HG02885 (cell line): ENCODE measurements at regions not wholly inside any gene's neighbourhood (a gene's known extent, or its start where the extent isn't known, plus 50 kb on each side); places are given as distances from the start of the nearest gene placed in this dataset.
A peak's percentile ranks its signal among the peaks of the same experiment; 100 is the strongest.
"Not testable (repeated sequence)": the region's sequence is repeated elsewhere in the genome, so short reads cannot be mapped to it uniquely, and the experiment has no call there.

ENCODE experiments used
- ATAC-seq: cut with Tn5 transposase; IDR thresholded peaks from one replicate; pipeline ENCODE4 v1.9.1; 2021; ENCODE audit warnings: mild to moderate bottlenecking; ENCODE audit not compliant: unreplicated experiment, poor library complexity

- peak; percentile 89 for ATAC-seq
Measured at GRCh38 chr1:120544434-120544833, 129.6 kb downstream of the NBPF8 start.

GRCh38 chr1:120550335-120550734 is 135.5 kb downstream of the NBPF8 start:
- not testable (repeated sequence) for ATAC-seq

DNA sequence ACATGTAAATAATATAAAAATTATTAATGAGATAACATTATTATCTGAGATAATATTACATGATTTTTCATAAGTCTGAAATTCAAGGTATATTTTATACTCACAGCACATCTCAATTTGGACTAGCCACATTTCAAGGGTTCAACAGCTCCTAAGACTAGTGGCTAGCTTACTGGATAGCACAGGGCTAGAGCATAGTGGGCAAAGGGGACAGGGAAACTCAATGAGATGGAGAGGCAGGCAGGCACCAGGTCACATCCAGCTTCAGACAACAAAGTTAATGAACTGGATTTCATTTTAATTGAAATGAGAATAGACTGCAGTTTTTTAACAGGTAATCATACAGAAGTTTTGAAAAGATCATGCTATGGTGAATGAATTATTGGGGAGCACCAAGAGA is 137.4 kb downstream of the NBPF8 start:
- not testable (repeated sequence) for ATAC-seq

GRCh38 chr1:120557605-120558302 is 142.9 kb downstream of the NBPF8 start:
- ATAC-seq = not testable (repeated sequence)

DNA sequence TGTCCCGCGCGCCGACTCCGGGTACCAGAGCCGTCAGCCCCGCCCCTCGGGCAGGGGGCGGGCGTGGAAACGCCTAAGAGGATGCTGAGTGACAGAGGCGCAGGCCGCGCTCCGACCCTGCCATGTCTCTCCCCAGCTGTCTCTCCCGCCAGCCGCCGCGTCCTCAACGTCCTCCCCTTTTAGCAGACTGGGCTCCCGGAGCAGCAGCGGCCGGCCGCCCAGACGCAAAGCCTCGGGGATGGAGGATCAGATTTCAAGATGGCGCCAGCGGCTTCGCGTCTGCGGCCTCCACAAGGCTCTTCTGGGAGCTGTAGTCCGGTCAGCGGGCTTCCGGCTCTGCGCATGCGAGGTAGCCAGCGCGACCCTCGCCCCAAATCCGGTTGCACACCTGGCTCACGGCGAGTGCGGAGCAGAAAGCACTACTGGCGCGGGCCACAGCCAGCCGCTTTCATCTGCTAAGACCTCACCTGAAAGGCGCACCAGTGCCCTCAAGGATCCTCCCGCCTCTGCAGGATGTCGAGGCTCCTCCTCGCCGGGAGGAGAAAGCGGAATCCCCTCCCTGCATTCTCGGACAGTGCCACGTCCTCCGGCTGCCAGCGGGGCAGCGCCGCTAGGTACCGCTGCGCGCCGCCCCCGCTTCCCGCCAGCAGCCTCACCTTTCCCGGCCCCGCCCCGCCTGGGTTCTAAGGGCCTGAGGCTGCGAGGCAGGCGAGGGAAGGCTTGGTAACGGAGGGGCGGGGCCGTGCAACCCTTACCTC is 143.6 kb downstream of the NBPF8 start:
- peak; percentile 87 for ATAC-seq

DNA sequence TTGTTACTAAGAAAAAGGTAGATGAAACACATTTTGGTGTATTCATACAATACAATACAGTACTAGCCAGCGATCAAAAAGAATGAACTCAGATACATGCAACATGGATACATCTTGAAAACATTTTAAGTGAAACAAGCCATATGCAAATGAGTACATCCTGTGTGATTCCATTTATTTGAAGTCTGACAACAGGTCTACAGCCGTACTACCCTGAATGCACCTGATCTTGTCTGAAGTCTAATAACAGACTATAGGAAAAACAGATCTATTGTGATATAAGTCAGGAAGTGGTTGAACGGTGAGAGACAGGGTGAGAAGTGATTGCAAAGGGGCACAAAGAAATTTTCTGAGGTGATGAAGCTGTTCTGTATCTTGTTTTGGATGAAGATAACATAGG is 146.9 kb downstream of the NBPF8 start:
- not testable (repeated sequence) for ATAC-seq

GRCh38 chr1:120565396-120565795 is 150.6 kb downstream of the NBPF8 start:
- not testable (repeated sequence) for ATAC-seq

DNA sequence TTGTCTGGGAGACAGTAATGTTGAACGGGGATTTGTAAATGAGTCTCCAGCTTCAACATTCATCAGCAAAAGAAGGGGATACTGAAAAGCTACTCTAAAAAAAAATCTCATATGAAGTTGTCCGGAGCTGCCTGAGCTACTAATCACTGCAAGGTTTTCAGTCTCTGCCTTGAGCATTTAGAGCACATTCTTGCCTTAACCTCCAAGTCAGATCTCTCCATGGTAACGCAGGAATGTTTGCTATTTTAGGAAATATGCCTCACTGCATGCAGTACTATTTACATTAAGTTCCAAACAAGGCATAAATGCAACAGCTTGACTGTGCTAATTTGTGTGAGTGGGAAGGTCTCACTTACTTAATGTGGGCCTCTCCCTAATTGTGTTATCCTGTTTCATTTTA is 152.8 kb downstream of the NBPF8 start:
- not testable (repeated sequence) for ATAC-seq

DNA sequence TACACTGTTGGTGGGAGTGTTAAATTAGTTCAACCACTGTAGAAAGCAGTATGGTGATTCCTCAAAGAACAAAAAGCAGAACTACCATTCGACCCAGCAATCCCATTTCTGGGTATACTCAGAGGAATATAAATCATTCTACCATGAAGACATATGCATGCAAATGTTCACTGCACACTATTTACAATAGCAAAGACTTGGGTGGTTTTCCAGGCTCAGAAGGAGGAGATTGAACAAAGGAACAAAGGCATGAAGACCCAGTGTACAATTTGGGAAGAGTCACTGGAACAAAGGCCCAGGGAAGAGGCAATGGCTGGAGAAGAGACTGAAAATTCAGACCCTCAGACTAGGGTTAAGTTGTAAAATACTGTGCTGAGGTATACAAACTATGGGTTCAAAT is 148.5 kb upstream of the NBPF26 start:
- not testable (repeated sequence) for ATAC-seq

DNA sequence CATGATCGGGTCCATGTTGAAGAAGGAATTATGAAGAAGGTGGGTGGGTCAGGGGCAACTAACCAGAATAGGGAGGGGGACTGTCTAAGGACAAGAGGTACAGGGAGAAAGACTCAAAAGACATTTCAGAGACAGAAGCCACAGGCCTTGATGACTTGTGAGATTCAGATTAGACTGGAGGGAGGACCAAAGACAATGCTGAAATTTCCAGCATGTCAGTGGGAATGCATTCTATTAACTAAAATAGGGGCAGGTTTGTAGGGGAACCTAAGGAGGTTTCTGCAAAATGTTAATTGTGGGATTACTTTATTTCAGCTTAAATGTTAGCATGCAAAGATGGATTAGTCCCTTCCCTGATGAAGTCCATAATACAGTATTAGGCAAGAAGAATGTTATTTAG is 141.6 kb upstream of the NBPF26 start:
- not testable (repeated sequence) for ATAC-seq

DNA sequence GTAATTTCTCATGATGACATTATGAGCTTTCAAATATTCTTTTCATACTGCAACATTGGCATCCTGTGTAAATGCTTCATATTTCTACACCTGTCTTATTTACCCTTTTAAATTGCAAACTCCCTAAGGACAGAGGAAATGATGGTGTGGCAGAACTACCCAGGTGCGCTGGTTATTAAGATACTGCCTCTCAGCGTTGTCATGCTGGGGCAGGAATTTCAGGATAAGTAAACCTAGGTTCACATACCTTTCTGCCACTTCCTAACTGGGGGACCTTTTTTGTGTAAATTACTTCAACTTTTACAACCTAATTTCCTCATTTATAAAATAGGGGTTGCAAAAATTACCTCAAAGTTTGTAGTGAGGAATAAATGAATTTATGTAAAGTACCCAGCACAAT is 137.7 kb upstream of the NBPF26 start:
- ATAC-seq = not testable (repeated sequence)

- not testable (repeated sequence) for ATAC-seq
Measured at GRCh38 chr1:120588811-120589210, 134.9 kb upstream of the NBPF26 start.

- not testable (repeated sequence) for ATAC-seq
Measured at GRCh38 chr1:120591774-120592173, 132.0 kb upstream of the NBPF26 start.

DNA sequence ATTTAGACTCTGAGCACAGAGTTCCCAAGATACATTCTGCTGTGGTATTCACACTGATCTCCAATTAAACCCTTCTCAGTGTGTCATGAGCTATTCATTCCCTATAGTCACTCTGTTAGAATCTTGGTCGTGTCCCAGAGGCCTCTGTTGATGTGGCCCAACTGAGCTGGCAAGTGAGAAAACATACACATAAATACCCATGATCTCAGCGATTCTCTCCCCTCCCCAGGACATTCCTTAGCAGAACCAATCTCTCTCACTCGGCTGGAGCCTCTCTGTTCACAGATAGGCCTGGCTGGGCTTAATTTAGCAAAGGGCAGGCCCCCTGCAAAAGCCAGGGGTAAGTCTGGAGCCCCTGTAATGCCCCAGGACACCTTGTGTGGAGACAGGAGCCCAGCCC is 130.8 kb upstream of the NBPF26 start:
- not testable (repeated sequence) for ATAC-seq

- not testable (repeated sequence) for ATAC-seq
Measured at GRCh38 chr1:120593648-120594047, 130.1 kb upstream of the NBPF26 start.

DNA sequence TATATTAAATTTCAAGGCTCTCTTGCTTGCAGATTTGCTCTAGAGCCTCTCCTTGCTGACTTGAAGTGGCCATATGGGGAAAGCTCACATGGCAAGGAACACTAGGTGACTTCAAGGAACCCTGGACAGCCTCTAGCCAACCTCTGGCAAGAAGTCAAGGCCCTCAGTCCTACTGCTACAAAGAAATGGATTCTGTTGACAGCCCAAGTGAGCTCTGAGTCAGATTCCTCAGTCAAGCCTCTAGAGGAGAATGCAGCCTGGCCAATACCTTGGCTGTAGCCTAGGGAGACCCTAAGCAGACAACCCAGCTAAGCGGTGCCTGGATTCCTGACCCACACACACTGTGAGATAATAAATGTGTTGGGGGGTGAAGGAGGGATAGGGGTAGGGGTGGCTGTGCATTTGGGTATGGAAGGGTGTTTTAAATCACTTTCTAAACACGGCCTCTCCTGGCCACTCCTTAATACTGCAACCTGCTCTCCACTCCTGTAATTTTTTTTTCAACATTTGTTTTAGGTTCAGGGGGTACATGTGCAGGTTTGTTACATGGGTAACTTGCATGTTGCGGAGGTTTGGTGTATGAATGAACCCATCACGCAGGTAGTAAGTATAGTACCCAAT is 125.3 kb upstream of the NBPF26 start:
- ATAC-seq = not testable (repeated sequence)

DNA sequence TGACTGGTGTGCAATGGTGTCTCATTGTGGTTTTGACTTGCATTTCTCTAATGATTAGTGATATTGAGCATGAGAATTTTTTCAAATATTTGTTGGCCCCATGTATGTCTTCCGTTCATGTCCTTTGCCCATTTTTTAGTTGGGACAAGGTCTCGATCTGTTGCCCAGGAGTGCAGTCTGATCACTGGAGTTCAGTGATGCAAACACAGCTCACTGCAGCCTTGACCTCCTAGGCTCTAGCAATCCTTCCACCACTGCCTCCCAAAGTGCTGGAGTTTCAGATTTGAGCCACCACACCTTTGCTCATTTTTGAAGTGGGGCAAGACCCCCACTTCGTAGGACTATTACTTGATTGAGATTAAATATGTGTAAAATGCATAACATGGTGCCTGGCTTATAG is 124.2 kb upstream of the NBPF26 start:
- ATAC-seq = not testable (repeated sequence)

DNA sequence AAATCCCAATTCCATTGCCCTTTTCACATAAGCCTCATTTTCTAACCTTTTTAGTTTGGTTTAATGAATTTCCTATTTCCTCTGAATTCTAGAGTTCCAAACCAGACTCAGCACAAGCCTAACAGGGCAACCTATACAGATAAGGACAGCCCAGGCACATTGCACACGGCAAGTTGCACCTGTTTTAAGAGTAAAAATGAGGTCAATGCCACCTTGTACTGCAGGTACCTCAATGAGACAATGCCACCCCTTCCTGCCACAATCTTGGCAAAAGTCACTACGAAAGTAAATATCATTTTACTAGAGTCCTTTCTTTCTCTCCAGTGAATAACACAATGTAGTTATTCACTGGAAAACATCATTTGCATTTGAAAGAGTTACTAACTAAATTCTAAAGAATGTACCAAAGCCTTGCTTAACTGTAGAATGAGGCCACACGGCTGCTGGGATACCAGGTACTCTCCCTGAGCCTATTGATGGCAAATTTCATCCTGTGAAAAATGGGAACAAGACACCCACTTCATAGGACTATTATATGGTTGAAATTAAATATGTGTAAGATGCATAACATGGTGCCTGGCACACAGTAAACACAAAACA is 123.2 kb upstream of the NBPF26 start:
- ATAC-seq = not testable (repeated sequence)

- not testable (repeated sequence) for ATAC-seq
Measured at GRCh38 chr1:120607882-120608281, 115.9 kb upstream of the NBPF26 start.

DNA sequence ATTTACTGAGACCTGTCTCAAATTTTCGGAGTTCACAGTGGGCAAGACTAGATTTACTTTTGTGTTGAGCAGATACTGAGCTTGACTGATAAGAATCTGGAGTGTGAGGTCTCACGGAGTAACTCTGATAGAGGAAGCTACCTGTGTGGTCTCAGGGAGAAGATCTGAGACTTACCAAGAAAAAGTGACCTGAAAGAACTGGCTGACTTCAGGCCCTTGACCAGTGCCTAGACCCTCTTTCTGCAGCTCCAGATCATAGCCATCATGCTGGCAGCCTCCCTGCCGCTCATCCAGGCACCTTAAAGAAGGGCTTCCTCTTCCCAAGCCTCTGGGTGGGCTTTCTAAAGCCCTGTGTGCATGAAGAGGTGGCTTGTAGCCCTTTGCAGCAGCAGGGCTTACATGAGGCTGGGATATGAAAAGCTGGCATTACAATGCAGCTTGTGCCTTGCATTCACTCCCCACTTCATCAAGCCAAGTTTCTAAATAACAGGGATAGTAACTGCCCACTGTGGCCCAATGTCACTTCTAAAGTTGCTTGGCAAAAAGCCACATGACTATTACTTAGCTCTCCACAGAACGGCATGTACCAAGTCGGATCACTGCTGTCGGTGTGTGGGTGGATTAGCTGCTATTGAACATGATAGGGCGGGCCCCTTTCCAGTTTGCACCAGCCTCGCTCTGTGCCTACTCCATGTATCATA is 115.3 kb upstream of the NBPF26 start:
- ATAC-seq = not testable (repeated sequence)
